Upper lobe of left lung (tissue), 6 donors: ENCODE measurements at regions not wholly inside any gene's neighbourhood (a gene's known extent, or its start where the extent isn't known, plus 50 kb on each side); places are given as distances from the start of the nearest gene placed in this dataset.

Experiments used
- ATAC-seq, 2 donors: fragments of 200-7000 bp; cut with Tn5 transposase; one replicate each; pipeline ENCODE4 v1.9.1; 2022; ENCODE audit warnings: mild to moderate bottlenecking in 2 of 2, moderate library complexity in 2 of 2; ENCODE audit not compliant: low FRiP score in 2 of 2
- DNase-seq, 2 donors: peaks; one replicate each; pipeline ENCODE4 v3.0.0-alpha.2; 2019 to 2020
- H3K27ac ChIP-seq, 4 donors: fragments of 200-600 bp; sonication (generic); one replicate each; pipeline ENCODE4 v1.5.1; 2016 to 2019
- H3K27me3 ChIP-seq, 4 donors: fragments of 200-600 bp; sonication (generic); one replicate each; pipeline ENCODE4 v1.5.1; 2017 to 2019
- H3K36me3 ChIP-seq, 4 donors: fragments of 200-600 bp; sonication (generic); one replicate each; pipeline ENCODE4 v1.5.1; 2016 to 2019
- H3K4me1 ChIP-seq, 4 donors: fragments of 200-600 bp; sonication (generic); one replicate each; pipeline ENCODE4 v1.5.1; 2018 to 2019
- H3K4me3 ChIP-seq, 4 donors: fragments of 200-600 bp; sonication (generic); one replicate each; pipeline ENCODE4 v1.5.1; 2017 to 2019; ENCODE audit warnings: mild to moderate bottlenecking in 2 of 4, moderate library complexity in 1 of 4
- H3K9me3 ChIP-seq, 4 donors: fragments of 200-600 bp; sonication (generic); one replicate each; pipeline ENCODE4 v1.5.1; 2018 to 2019
- CTCF ChIP-seq, 6 experiments: fragments of 450-650 bp in 4 of 6; fragments of 200-600 bp in 2 of 6; sonication (generic) in 2 of 6; IDR thresholded peaks; one replicate each; pipeline ENCODE4 v1.5.1; 2016 to 2019; ENCODE audit warnings: antibody characterized with exemption in 6 of 6
- EP300 ChIP-seq, 4 donors: sonication (generic); formaldehyde crosslinking; IDR thresholded peaks; one replicate each; pipeline ENCODE4 v1.5.1; 2017; ENCODE audit warnings: antibody characterized with exemption in 4 of 4, control low read depth in 2 of 4
- POLR2A ChIP-seq, 4 donors: fragments of 450-650 bp; IDR thresholded peaks; one replicate each; pipeline ENCODE4 v1.5.1; 2016 to 2017; ENCODE audit warnings: antibody characterized with exemption in 4 of 4, mild to moderate bottlenecking in 2 of 4
- POLR2AphosphoS5 ChIP-seq, 2 donors: sonication (generic); formaldehyde crosslinking; IDR thresholded peaks; one replicate each; pipeline ENCODE4 v1.5.1; 2017; ENCODE audit warnings: antibody characterized with exemption in 2 of 2
- WGBS, 2 donors: methylation state at CpG; one replicate each; pipeline ENCODE4 v1.1.5; 2017 to 2018; 5-methylcytosine and 5-hydroxymethylcytosine counted together
- donor health status: DM: no; HTN: no; CAD: no; lungs with moderate emphysema.
- donor health status: DM: no; HTN: yes; CAD: no; lungs with severe emphysema.

GRCh38 chr11:128195756-128196155 is 391.6 kb downstream of the ETS1 start:
- Histone ChIP-seq H3K27me3 (no peaks in the 10 kb centered on the region), H3K27ac (peak overlapping the region in 1 of 4 donors; percentile 62), H3K4me3 (no peak overlapping the region), H3K4me1 (peaks cover 13 to 20% (median 17%) of the 10 kb centered on the region in 4 donors), H3K36me3 (no peaks in the 10 kb centered on the region), H3K9me3 (no peaks in the 10 kb centered on the region)
- WGBS, 2 donors, result 68 to 72% methylated on average over 1 of the region's 1 CpG
- no peak for DNase-seq
- TF ChIP-seq CTCF (IDR thresholded peaks at IDR 0.05) (no peak), POLR2A (IDR thresholded peaks at IDR 0.05) (no peak), POLR2AphosphoS5 (IDR thresholded peaks at IDR 0.05) (no peak), EP300 (IDR thresholded peaks at IDR 0.05) (no peak)
- no peak for ATAC-seq

- H3K27ac ChIP-seq, result peak overlapping the region; percentile 4 to 62 (median 14)
- H3K4me1 ChIP-seq, result peaks cover 13 to 20% (median 17%) of the 10 kb centered on the region in 4 donors
- TF ChIP-seq POLR2A (IDR thresholded peaks at IDR 0.05) (no peak), POLR2AphosphoS5 (IDR thresholded peaks at IDR 0.05) (peak; percentile 53 to 76), EP300 (IDR thresholded peaks at IDR 0.05) (peak in 2 of 4 donors; percentile 6 to 82), CTCF (IDR thresholded peaks at IDR 0.05) (peak in 1 of 6 experiments; percentile 30)
- no peak overlapping the region for H3K4me3 ChIP-seq
- H3K36me3 ChIP-seq, result no peaks in the 10 kb centered on the region
- no peaks in the 10 kb centered on the region for H3K9me3 ChIP-seq
- DNase-seq, result peak in 1 of 2 donors; percentile 45
- peak; percentile 61 to 80 for ATAC-seq
- 19 to 26% methylated on average over 6 of the region's 6 CpGs for WGBS, 2 donors
- no peaks in the 10 kb centered on the region for H3K27me3 ChIP-seq
These were observed 392.2 kb downstream of the ETS1 start for GRCh38 chr11:128195057-128195751.

GRCh38 chr11:128194216-128194615 is 393.1 kb downstream of the ETS1 start:
- TF ChIP-seq POLR2AphosphoS5 (IDR thresholded peaks at IDR 0.05) (no peak), POLR2A (IDR thresholded peaks at IDR 0.05) (no peak), CTCF (IDR thresholded peaks at IDR 0.05) (no peak), EP300 (IDR thresholded peaks at IDR 0.05) (no peak)
- Histone ChIP-seq H3K9me3 (no peaks in the 10 kb centered on the region), H3K4me1 (peaks cover 13 to 23% (median 17%) of the 10 kb centered on the region in 4 donors), H3K27me3 (no peaks in the 10 kb centered on the region), H3K4me3 (no peak overlapping the region), H3K36me3 (no peaks in the 10 kb centered on the region), H3K27ac (peak overlapping the region; percentile 4 to 62 (median 14))
- ATAC-seq, result no peak
- no peak for DNase-seq

GRCh38 chr11:128193615-128194014 is 393.7 kb downstream of the ETS1 start:
- H3K27ac ChIP-seq, result peak overlapping the region in 1 of 4 donors; percentile 39
- H3K4me3 ChIP-seq, result no peak overlapping the region
- H3K36me3 ChIP-seq, result no peaks in the 10 kb centered on the region
- peaks cover 13 to 23% (median 17%) of the 10 kb centered on the region in 4 donors for H3K4me1 ChIP-seq
- ATAC-seq, result no peak
- H3K9me3 ChIP-seq, result no peaks in the 10 kb centered on the region
- no peaks in the 10 kb centered on the region for H3K27me3 ChIP-seq
- DNase-seq, result no peak
- TF ChIP-seq CTCF (IDR thresholded peaks at IDR 0.05) (no peak), POLR2AphosphoS5 (IDR thresholded peaks at IDR 0.05) (no peak)
- 38 to 46% methylated on average over 4 of the region's 4 CpGs for WGBS, 2 donors

GRCh38 chr11:128190312-128190711 is 397.0 kb downstream of the ETS1 start:
- H3K4me3 ChIP-seq, result no peak overlapping the region
- H3K27me3 ChIP-seq, result no peaks in the 10 kb centered on the region
- no peaks in the 10 kb centered on the region for H3K36me3 ChIP-seq
- H3K4me1 ChIP-seq, result peaks cover 12 to 21% (median 15%) of the 10 kb centered on the region in 4 donors
- ATAC-seq (no peak), DNase-seq (no peak)
- no peak for TF ChIP-seq EP300 (IDR thresholded peaks at IDR 0.05)
- TF ChIP-seq POLR2AphosphoS5 (IDR thresholded peaks at IDR 0.05), result no peak
- TF ChIP-seq POLR2A (IDR thresholded peaks at IDR 0.05), result no peak
- no peak overlapping the region for H3K27ac ChIP-seq
- WGBS, 2 donors, result 77 to 93% methylated on average over 5 of the region's 5 CpGs
- H3K9me3 ChIP-seq, result no peaks in the 10 kb centered on the region
